Mesothelial cell of epicardium (in vitro differentiated cells): ENCODE measurements at regions not wholly inside any gene's neighbourhood (a gene's known extent, or its start where the extent isn't known, plus 50 kb on each side); places are given as distances from the start of the nearest gene placed in this dataset.

Source experiments
- DNase-seq, 2 experiments: peaks; one replicate each; pipeline ENCODE4 v3.0.0; 2021; ENCODE audit warnings: low spot score in 2 of 2; ENCODE audit not compliant: unreplicated experiment in 2 of 2
- H3K27ac Mint-ChIP-seq: 2 replicates; pipeline ENCODE4 v1.8.0; 2021; ENCODE audit warnings: mixed read lengths
- H3K27me3 Mint-ChIP-seq: 2 replicates; pipeline ENCODE4 v1.8.0; 2021; ENCODE audit warnings: low read depth, mixed read lengths
- H3K36me3 Mint-ChIP-seq: 2 replicates; pipeline ENCODE4 v1.8.0; 2021; ENCODE audit warnings: mixed read lengths
- H3K4me1 Mint-ChIP-seq: 2 replicates; pipeline ENCODE4 v1.8.0; 2021; ENCODE audit warnings: mixed read lengths
- H3K4me3 Mint-ChIP-seq: 2 replicates; pipeline ENCODE4 v1.8.0; 2021; ENCODE audit warnings: mild to moderate bottlenecking, moderate library complexity, mixed read lengths
- H3K9me3 Mint-ChIP-seq: 2 replicates; pipeline ENCODE4 v1.8.0; 2021; ENCODE audit warnings: mixed read lengths
- CTCF ChIP-seq: fragments of 200-600 bp; sonication (generic); IDR thresholded peaks from one replicate; pipeline ENCODE4 v1.5.0; 2021; ENCODE audit warnings: antibody characterized with exemption; ENCODE audit not compliant: unreplicated experiment

DNA sequence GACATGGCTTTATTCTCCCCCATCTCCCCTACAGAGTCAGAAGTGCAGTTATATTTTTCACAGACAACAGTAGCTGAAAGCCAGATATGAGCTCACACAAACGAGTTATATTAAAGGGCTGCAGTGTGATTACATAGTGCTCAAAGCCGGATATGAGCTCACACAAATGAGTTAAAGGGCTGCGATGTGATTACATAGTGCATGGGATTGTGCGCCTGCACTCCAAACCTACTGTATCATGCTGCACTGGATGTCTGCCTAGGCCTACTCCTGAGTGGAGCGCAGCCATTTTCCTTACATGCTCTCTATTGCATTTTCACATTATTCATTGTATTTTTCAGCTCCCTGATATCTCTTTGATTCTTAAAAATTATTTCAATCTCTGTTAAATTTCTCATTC lies 414.6 kb upstream of the LARGE1 start:
- Mint-ChIP-seq H3K27ac (no peak overlapping the region), H3K27me3 (no peaks in the 10 kb centered on the region), H3K4me1 (no peaks in the 10 kb centered on the region), H3K4me3 (no peak overlapping the region), H3K36me3 (no peaks in the 10 kb centered on the region), H3K9me3 (peaks cover 16% of the 10 kb centered on the region)
- no peak for DNase-seq
- no peak for TF ChIP-seq CTCF

DNA sequence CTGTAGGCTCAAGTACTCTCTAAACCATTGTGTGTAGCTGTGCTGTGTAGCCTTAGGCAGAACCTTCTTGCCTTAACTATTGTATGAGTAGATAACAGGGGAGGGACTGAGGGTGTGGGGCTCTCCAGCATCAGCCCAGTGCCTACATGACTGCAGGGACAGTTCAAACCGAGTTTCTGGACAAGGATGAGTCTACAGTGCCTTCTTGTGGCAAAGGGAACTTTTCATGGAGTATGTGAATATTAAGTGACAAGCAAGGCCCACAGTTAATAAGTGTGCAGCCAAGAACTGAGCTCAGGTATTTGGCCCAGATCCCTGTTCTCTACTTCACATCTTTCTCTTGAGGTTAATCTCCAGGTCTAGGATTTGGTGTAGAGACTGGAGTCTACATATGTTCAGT lies 424.4 kb upstream of the LARGE1 start:
- H3K27ac Mint-ChIP-seq: no peak overlapping the region
- no peak for TF ChIP-seq CTCF
- peaks cover 18% of the 10 kb centered on the region for H3K27me3 Mint-ChIP-seq
- H3K4me3 Mint-ChIP-seq: no peak overlapping the region
- H3K36me3 Mint-ChIP-seq: no peaks in the 10 kb centered on the region
- H3K4me1 Mint-ChIP-seq: no peaks in the 10 kb centered on the region
- no peaks in the 10 kb centered on the region for H3K9me3 Mint-ChIP-seq
- no peak for DNase-seq

GRCh38 chr22:34354071-34354817 lies 434.0 kb upstream of the LARGE1 start:
- H3K36me3 Mint-ChIP-seq: no peaks in the 10 kb centered on the region
- H3K27ac Mint-ChIP-seq: no peak overlapping the region
- DNase-seq: no peak
- peaks cover 14% of the 10 kb centered on the region for H3K27me3 Mint-ChIP-seq
- TF ChIP-seq CTCF: no peak
- H3K4me1 Mint-ChIP-seq: no peaks in the 10 kb centered on the region
- no peaks in the 10 kb centered on the region for H3K9me3 Mint-ChIP-seq
- no peak overlapping the region for H3K4me3 Mint-ChIP-seq

GRCh38 chr22:34356481-34356880 lies 436.2 kb upstream of the LARGE1 start:
- Mint-ChIP-seq H3K27me3 (peaks cover 8% of the 10 kb centered on the region), H3K36me3 (no peaks in the 10 kb centered on the region), H3K9me3 (no peaks in the 10 kb centered on the region), H3K4me3 (no peak overlapping the region), H3K4me1 (no peaks in the 10 kb centered on the region), H3K27ac (no peak overlapping the region)
- no peak for TF ChIP-seq CTCF
- no peak for DNase-seq

GRCh38 chr22:34370711-34371110 lies 450.4 kb upstream of the LARGE1 start:
- H3K27me3 Mint-ChIP-seq: peaks cover 12% of the 10 kb centered on the region
- H3K9me3 Mint-ChIP-seq: peaks cover 22% of the 10 kb centered on the region
- no peak for DNase-seq
- H3K36me3 Mint-ChIP-seq: no peaks in the 10 kb centered on the region
- no peak overlapping the region for H3K27ac Mint-ChIP-seq
- no peaks in the 10 kb centered on the region for H3K4me1 Mint-ChIP-seq
- no peak overlapping the region for H3K4me3 Mint-ChIP-seq
- TF ChIP-seq CTCF: no peak
